ENCODE measurements at regions not wholly inside any gene's neighbourhood (a gene's known extent, or its start where the extent isn't known, plus 50 kb on each side); places are given as distances from the start of the nearest gene placed in this dataset.
"Not testable (repeated sequence)": the region's sequence is repeated elsewhere in the genome, so short reads cannot be mapped to it uniquely, and the experiment has no call there.

- DNase-seq = no peak
Measured at GRCh38 chr10:120051671-120052070, 159.1 kb downstream of the SEC23IP start.

GRCh38 chr10:120052964-120053702 is 160.6 kb downstream of the SEC23IP start:
- DNase-seq = no peak

- DNase-seq = not testable (repeated sequence)
Measured at GRCh38 chr10:120059790-120060189, 167.3 kb downstream of the SEC23IP start.

DNA sequence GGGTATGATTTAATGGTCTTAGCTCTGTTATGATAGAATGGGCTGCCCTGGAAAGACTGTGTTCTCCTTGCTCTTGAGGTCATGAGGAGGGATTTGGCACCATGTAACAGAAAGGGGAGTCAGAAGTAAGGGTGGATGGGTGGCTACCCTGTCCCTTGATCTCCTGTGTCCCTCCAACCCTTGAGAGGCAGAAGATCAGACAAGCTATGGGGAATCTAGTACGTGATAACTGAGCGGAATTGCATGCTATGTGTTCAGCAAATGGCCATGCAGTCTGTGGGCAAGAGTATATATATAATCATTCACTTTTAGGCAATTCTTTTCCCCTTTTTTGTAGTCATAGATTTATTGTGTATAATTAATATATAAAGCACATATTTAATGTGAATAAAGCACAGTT is 174.9 kb downstream of the SEC23IP start:
- no peak for DNase-seq

- DNase-seq = peak; percentile 20
Measured at GRCh38 chr10:120069700-120070099, 177.2 kb downstream of the SEC23IP start.

DNA sequence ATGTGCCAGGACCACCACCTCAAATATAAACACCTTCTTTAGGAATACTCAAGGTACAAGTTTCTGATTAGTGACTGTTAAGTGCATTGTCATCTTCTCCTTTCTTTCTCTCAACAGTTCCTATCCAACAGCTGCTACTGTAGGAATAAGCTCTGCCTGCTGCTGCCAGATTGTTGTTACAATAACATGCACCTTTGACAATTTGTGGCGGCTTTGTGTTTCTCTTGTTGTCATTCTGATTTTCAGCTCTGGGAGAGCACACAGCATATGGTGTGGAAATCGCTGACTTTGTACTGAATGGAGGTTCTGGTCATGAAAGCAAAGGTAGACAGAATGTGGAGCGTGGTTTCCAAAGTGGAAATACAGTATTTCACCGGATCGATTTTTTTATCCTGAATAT is 182.8 kb downstream of the SEC23IP start:
- DNase-seq = peak; percentile 70

DNA sequence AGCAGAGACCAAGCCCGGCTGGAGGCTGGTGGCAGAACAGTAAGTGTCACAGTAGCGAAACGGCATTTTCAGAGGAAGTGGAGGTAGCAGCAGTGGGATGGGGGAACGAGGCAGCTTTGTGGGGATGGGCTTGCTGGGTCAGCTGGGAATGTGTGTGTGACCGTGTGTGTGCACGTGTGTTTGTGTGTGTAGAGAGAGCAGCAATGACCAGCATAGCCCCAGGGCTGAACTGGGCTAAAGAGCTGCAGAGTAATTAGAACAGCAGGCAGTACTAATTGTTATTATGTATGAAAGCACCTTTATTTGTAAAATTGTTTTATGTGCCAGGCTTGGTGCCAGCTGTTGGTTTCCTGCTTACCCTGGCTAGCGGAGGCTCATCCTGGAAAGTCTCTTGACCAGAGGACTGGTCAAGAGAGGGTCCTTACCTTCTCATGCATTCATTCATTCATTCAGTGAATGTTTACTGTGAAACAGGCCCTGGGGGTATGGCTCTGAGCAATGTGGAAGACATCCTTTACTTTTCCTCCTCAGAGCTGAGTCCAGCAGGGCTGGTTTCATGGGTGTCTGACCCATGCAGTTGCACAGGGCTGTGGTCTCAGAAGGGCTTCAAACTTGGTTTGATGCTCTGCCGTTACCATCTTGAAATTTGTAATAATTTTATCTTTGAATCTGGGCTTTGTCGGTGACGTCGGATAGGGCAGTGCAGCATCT is 184.6 kb downstream of the SEC23IP start:
- DNase-seq = peak; percentile 96

DNA sequence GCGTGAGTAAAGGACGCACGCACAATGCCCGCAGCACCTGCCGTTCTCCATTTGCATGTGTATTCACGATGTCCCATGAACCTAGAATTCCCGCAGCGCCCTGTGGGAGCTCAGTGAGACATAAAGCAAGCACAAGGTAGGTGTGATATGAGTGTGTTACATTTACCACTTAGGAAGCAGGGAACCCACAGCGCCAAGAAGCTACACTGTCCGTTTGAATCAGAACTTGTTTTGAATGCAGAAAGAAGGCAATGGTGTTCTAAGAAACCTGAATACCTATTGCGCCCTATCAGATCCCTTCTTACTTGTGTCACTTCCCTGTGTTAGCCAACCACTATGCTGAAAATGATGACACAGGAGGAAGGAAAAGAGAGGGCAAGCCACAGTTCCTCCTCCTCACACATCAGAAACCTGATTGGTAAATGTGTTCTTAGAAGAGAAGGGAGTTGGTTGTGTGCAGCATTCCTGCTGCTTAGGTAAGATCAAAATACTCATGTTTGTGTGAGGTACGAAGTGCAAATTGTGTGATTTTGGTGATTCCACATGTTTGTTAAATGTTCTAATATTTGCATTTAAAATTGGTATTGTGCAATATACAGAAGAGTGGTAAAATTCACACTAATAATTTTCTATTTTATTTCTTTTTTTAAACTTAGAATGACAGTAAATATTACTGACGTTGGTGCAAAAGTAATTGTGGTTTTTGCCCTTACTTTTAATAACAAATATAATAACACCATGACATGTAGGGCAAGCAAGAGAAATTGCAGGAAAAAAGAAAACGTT is 185.4 kb downstream of the SEC23IP start:
- peak; percentile 90 for DNase-seq

DNA sequence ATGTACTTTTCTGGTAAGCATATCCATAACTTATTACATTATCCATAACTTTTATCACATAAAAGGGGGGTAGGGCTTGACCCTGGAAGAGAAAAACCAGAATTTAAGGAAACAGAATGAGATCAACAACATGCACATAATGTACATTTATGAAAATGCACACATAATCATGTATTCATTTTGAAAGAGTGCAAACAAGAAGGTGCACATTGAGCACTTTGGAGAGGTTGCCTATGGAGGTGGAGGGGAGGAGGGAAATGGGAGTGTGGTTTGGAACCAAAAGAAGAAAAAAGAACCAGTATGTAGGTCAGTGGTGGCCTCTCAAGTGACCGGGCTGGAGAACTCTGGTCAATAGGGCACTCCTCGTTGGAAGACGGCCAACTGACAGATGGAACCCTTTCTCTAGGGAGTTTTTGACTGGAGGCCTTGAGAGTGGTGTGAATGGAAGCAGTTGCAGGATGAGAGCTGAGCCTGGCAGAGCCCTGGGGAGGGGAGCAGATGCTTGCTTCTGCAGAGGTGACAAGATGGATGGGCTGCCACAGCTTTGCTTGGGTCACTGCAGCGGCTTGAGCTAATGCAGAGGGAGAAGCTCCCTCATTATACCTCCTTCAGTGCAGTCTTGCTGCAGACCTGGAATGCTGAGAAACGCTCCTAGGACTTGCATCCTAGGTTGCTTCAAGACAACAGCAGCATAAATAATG is 192.7 kb downstream of the SEC23IP start:
- DNase-seq = peak; percentile 94

GRCh38 chr10:120086066-120086465 is 193.5 kb downstream of the SEC23IP start:
- peak; percentile 96 for DNase-seq

- DNase-seq = no peak
Measured at GRCh38 chr10:120087109-120087508, 194.6 kb downstream of the SEC23IP start.

GRCh38 chr10:120095875-120096274 is 203.3 kb downstream of the SEC23IP start:
- DNase-seq = peak; percentile 7

DNA sequence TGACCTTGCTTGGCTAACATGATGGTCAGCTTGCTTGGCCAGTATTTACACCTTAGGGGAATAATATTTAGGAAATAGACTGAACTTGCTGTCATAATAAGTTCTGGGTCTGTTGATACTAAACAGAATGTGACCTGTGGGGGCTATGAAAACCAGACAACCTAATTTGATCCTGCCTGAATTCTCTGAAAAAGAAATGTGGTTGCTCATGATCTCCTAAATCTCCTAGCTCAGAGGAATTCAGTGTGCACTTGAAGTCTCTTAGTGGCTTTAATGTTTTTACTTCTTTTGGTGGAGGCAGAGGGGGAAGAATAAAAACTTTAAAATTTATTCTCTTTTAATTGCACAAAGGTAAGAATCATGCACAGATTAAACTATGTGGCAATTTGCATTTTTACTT is 205.2 kb downstream of the SEC23IP start:
- DNase-seq = no peak

DNA sequence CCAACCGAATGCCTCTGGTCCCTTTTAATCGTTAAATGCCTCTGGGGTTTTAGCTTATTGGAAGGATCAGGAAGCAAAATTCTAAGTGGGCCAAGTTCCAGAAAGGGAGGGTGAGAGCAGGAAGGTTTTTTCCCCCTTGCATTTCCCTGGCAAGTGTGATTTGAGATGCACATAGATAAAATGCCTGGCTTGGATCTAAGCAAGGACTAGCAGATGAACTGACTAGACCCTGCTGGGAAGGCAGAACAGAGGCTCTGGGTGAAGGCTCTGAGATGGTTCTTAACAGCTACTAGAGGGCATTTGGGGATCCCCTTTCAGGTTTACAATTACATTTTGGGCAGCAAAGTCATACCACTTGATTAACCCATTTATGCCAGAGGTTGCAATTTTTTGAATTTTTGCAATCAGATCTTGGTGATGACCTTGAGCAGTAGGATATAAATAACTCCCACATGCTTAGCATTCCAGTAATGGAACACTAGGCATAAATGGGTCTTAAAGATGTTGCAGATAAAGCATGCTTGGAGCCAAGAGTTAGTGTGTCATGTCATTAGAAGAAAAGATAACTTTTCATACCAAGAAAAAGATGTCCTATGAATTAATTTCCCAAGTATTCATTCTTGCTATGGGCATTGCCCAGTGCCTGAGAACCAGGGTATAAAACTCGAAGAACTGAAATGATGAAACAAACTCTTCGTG is 205.9 kb downstream of the SEC23IP start:
- peak; percentile 41 for DNase-seq

DNA sequence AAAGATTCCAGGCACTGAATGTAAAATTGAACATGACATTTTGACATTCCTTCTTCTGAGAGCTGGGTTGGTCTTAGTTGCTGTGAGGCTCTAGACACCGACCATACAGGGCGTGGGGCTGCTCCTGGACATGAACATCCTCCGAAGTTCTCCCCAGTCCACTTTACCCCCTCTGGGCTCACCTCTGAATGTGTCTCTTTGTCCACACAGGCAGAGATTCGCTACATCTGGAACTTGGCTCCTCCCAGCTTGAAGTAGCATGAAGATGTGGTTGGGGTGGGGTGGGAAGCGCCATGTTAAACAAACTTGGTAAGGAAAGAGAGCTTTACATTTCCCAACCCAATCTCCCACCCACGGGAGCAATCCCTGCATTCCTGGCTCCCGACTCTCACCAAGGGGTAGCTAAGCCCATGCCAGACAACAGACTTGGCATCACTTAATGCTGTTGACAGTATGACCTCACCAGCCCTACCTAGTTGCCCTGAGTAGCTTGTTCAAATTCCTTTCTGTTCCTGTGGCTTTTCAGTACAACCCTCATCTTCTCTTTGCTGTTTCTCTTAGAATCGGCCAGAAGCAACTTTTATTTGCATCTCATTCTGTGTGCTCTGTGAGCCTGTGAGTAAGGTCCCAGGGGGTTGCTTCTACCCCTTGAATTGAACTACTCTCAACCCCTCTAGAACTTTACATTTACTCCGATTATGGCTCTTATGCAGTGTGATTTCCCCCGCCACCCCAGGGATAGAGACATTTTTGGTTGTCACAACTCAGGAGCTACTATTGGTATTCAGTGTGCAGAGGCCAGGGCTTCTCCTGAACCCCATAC is 211.4 kb downstream of the SEC23IP start:
- peak; percentile 44 for DNase-seq

DNA sequence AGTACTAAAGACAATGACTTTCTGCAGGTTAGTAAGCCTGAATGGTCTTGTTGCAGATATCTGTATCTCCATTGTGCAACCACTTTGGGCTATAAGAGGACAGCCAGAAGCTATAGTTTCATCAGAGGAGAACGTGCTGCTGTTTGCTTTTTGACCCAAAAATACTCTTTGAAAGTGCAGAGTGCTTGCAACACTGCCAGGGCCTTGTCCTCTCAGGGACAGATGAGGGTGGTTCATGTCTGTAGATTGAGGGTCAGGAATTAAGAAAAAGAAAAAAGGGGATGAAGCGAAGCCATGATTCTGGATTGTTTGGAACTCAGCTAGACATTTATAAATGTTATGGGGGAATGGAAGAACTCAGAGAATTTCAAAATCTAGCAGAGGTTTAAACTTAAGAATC is 212.5 kb downstream of the SEC23IP start:
- DNase-seq = no peak

- no peak for DNase-seq
Measured at GRCh38 chr10:120105492-120105891, 213.0 kb downstream of the SEC23IP start.

DNA sequence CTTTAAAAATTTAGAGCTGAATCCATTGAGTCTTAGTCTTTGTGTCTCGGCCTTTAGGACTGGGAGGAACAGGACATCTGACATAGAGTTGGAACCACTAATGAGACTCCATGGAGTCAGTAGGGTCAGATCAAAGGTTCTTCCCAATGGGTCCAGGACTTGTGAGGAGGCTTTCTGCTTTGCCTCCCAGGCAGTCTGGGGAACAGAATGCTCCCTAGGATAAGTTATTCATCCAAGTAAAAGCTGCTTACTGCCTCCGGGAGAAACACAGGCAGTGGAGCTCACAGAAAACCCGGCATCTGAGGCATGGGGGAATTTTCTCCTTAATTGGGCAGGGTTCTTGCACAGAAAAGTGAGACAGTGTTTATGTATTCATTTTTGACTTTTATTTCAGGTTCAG is 216.4 kb downstream of the SEC23IP start:
- no peak for DNase-seq

DNA sequence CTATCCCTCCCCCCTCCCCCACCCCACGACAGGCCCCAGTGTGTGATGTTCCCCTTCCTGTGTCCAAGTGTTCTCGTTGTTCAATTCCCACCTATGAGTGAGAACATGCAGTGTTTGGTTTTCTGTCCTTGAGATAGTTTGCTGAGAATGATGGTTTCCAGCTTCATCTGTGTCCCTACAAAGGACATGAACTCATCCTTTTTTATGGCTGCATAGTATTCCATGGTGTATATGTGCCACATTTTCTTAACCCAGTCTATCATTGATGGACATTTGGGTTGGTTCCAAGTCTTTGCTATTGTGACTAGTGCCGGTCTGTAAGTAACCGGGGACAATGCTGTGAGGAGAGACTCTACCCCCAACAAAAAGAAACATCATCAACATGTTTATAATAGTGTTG is 217.2 kb downstream of the SEC23IP start:
- DNase-seq = not testable (repeated sequence)

DNA sequence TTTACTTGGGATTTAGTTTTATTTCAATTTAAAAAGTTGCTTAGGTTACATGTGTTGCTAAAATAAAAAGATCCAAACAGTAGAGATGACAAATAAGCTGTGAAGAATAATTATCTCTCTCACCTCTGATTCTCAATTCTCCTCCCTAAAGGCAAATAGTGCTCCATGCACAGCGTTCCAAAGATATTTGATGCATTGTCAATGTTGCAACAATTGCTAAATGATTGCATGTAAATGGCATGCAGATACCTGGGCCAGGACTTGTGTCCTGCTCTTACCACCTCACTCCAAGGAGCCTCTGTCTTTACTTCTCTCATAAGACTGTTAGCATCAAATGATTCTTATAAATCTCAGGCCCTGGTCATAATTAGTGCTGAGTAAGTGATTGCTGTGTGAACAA is 217.7 kb downstream of the SEC23IP start:
- no peak for DNase-seq

- peak; percentile 24 for DNase-seq
Measured at GRCh38 chr10:120111628-120112027, 219.1 kb downstream of the SEC23IP start.

Measured in NCI-H69 (cell line).